ENCODE measurements at regions not wholly inside any gene's neighbourhood (a gene's known extent, or its start where the extent isn't known, plus 50 kb on each side); places are given as distances from the start of the nearest gene placed in this dataset.

DNA sequence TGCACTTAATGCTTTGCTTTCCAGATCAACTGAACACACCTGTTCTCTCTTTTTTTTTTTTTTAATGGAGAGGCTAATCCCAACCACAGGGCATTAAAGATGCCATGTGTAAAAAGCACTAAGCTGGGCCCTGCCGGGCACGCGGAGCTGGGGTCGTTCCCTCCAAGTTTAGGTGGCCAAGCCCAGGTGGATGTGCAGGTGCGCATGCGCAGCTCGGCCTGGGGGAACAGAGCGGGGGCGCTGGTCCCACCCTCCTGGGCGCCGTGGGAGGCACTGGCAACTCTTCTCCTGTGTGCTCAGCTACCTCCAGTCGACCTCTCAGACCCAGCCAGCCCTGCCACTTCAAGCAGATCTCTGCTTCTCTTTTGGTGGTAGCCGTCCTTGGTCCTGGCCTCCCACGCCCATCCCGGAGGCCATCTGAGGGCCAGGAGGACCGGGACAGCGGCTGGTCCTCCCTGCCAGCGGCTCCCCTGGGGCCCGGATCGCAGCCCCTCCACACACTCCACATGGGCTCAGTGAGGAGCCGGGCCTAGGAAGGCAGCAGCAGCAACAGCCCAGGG is 679.3 kb downstream of the BCL11B start:
- no peak for DNase-seq (ENCODE audit: low spot score)
- Histone ChIP-seq H3K27me3 (no peaks in the 10 kb centered on the region), H3K79me2 (no peaks in the 10 kb centered on the region), H3K4me1 (ENCODE audit: insufficient read depth) (no peaks in the 10 kb centered on the region), H3K36me3 (replicated peaks; ENCODE audit: insufficient read depth, low read depth) (no peaks in the 10 kb centered on the region), H4K20me1 (ENCODE audit: insufficient read depth, poor library complexity, severe bottlenecking) (no peaks in the 10 kb centered on the region), H3K27ac (no peak overlapping the region), H3K4me3 (no peak overlapping the region), H3K9me3 (ENCODE audit: low read depth) (no peaks in the 10 kb centered on the region), H3K9me2 (replicated peaks; ENCODE audit: insufficient read depth) (no peaks in the 10 kb centered on the region), H2AFZ (no peak overlapping the region), H3K4me2 (no peak overlapping the region)
- TF ChIP-seq EZH2 (IDR thresholded peaks at IDR 0.05; ENCODE audit: borderline replicate concordance) = no peak
- TF ChIP-seq, protein P1, sequence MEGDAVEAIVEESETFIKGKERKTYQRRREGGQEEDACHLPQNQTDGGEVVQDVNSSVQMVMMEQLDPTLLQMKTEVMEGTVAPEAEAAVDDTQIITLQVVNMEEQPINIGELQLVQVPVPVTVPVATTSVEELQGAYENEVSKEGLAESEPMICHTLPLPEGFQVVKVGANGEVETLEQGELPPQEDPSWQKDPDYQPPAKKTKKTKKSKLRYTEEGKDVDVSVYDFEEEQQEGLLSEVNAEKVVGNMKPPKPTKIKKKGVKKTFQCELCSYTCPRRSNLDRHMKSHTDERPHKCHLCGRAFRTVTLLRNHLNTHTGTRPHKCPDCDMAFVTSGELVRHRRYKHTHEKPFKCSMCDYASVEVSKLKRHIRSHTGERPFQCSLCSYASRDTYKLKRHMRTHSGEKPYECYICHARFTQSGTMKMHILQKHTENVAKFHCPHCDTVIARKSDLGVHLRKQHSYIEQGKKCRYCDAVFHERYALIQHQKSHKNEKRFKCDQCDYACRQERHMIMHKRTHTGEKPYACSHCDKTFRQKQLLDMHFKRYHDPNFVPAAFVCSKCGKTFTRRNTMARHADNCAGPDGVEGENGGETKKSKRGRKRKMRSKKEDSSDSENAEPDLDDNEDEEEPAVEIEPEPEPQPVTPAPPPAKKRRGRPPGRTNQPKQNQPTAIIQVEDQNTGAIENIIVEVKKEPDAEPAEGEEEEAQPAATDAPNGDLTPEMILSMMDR (IDR thresholded peaks at IDR 0.05; ENCODE audit: poor library complexity) = no peak
- TF ChIP-seq EZH2phosphoT487 (IDR thresholded peaks at IDR 0.05; ENCODE audit: low read depth, severe bottlenecking, unreplicated experiment) = no peak
- 95% methylated on average over 20 of the region's 21 CpGs for WGBS (ENCODE audit: low lambda C conversion rate, missing lambda C conversion rate)

DNA sequence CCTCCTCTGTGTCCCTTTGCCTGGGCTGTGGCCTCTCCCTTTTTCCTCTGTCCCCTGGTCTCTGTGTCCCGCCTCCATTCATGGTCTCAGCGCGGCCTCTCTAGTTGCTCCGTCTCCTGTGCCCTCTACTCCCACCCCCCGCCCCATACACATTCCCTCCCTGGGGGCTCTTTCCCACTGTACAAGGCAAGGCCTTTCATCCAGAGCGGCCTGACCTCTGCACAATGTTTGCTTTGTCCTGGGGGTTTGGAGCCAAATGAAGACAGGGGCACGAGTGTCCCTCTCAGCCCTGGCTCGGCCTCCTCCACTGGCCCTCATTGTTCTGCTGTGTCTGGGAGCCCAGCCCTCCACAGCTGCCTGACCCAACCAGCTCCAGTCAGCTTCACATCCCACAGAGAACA is 678.6 kb downstream of the BCL11B start:
- no peak overlapping the region for H2AFZ ChIP-seq
- TF ChIP-seq EZH2 (IDR thresholded peaks at IDR 0.05; ENCODE audit: borderline replicate concordance) = no peak
- no peak for TF ChIP-seq EZH2phosphoT487 (IDR thresholded peaks at IDR 0.05; ENCODE audit: low read depth, severe bottlenecking, unreplicated experiment)
- TF ChIP-seq, protein P1 (IDR thresholded peaks at IDR 0.05; ENCODE audit: poor library complexity) = no peak
- no peaks in the 10 kb centered on the region for H3K9me2 ChIP-seq (replicated peaks; ENCODE audit: insufficient read depth)
- H4K20me1 ChIP-seq (ENCODE audit: insufficient read depth, poor library complexity, severe bottlenecking) = no peaks in the 10 kb centered on the region
- no peak overlapping the region for H3K27ac ChIP-seq
- H3K4me1 ChIP-seq (ENCODE audit: insufficient read depth) = no peaks in the 10 kb centered on the region
- H3K79me2 ChIP-seq = no peaks in the 10 kb centered on the region
- no peak for DNase-seq (ENCODE audit: low spot score)
- no peaks in the 10 kb centered on the region for H3K36me3 ChIP-seq (replicated peaks; ENCODE audit: insufficient read depth, low read depth)
- H3K4me3 ChIP-seq = no peak overlapping the region
- 69% methylated on average over 7 of the region's 8 CpGs for WGBS (ENCODE audit: low lambda C conversion rate, missing lambda C conversion rate)
- no peaks in the 10 kb centered on the region for H3K9me3 ChIP-seq (ENCODE audit: low read depth)
- no peak overlapping the region for H3K4me2 ChIP-seq
- H3K27me3 ChIP-seq = no peaks in the 10 kb centered on the region

DNA sequence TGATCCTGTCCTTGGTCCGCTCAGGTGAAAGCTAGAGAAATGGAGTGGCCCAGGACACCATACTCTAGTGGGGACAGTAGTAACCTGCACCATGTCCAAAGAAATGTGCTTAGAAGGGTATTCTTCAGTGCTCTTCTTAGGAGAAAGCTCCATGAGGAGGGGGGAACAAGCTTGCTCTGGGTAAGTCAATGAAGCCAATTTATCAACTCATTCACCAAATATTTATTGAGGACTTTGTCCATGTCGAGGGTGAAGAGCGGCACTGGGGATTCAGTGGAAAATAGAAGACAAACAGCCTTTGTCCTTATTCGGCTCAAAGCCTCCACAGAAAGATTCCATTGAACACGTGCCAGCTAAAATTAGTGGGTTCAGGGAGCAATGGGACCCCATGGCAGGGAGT is 677.8 kb downstream of the BCL11B start:
- no peak overlapping the region for H3K4me3 ChIP-seq
- DNase-seq (ENCODE audit: low spot score) = no peak
- H3K9me2 ChIP-seq (replicated peaks; ENCODE audit: insufficient read depth) = no peaks in the 10 kb centered on the region
- no peak overlapping the region for H3K4me2 ChIP-seq
- no peaks in the 10 kb centered on the region for H4K20me1 ChIP-seq (ENCODE audit: insufficient read depth, poor library complexity, severe bottlenecking)
- H3K79me2 ChIP-seq = no peaks in the 10 kb centered on the region
- TF ChIP-seq EZH2phosphoT487 (IDR thresholded peaks at IDR 0.05; ENCODE audit: low read depth, severe bottlenecking, unreplicated experiment) (no peak), EZH2 (IDR thresholded peaks at IDR 0.05; ENCODE audit: borderline replicate concordance) (no peak)
- TF ChIP-seq, protein P1 (IDR thresholded peaks at IDR 0.05; ENCODE audit: poor library complexity) = no peak
- H2AFZ ChIP-seq = no peak overlapping the region
- H3K36me3 ChIP-seq (replicated peaks; ENCODE audit: insufficient read depth, low read depth) = no peaks in the 10 kb centered on the region
- no peak overlapping the region for H3K27ac ChIP-seq
- H3K9me3 ChIP-seq (ENCODE audit: low read depth) = no peaks in the 10 kb centered on the region
- WGBS (ENCODE audit: low lambda C conversion rate, missing lambda C conversion rate) = 86% methylated on average over 5 of the region's 5 CpGs
- no peaks in the 10 kb centered on the region for H3K27me3 ChIP-seq
- no peaks in the 10 kb centered on the region for H3K4me1 ChIP-seq (ENCODE audit: insufficient read depth)

DNA sequence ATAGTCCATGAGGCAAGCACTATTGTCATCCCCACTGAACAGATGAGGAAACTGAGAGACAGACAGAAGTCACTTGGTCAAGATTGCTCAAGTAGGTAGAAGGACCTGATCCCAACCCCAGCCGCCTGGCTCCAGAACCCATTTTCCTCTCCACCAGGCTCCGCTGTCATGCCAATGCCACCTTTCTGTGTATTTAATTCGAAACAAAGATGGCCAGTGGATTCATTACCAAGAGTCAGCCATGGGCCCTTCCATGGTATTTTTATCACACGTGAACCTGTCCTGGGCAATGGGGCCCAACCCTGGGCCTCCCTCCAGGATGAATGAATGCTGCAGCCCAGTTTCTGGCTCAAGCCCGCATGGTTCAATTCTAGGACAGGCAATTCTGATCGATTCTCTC is 673.4 kb downstream of the BCL11B start:
- TF ChIP-seq EZH2phosphoT487 (IDR thresholded peaks at IDR 0.05; ENCODE audit: low read depth, severe bottlenecking, unreplicated experiment) = no peak
- no peak for TF ChIP-seq EZH2 (IDR thresholded peaks at IDR 0.05; ENCODE audit: borderline replicate concordance)
- TF ChIP-seq, protein P1 (IDR thresholded peaks at IDR 0.05; ENCODE audit: poor library complexity) = no peak
- no peak for DNase-seq (ENCODE audit: low spot score)
- Histone ChIP-seq H4K20me1 (ENCODE audit: insufficient read depth, poor library complexity, severe bottlenecking) (no peaks in the 10 kb centered on the region), H3K27ac (no peak overlapping the region), H3K9me2 (replicated peaks; ENCODE audit: insufficient read depth) (no peaks in the 10 kb centered on the region), H3K4me1 (ENCODE audit: insufficient read depth) (no peaks in the 10 kb centered on the region), H3K9me3 (ENCODE audit: low read depth) (no peaks in the 10 kb centered on the region), H3K79me2 (no peaks in the 10 kb centered on the region), H2AFZ (no peak overlapping the region), H3K36me3 (replicated peaks; ENCODE audit: insufficient read depth, low read depth) (no peaks in the 10 kb centered on the region), H3K27me3 (no peaks in the 10 kb centered on the region), H3K4me2 (no peak overlapping the region), H3K4me3 (no peak overlapping the region)
- WGBS (ENCODE audit: low lambda C conversion rate, missing lambda C conversion rate) = 93% methylated on average over 6 of the region's 6 CpGs
